ENCODE measurements at regions not wholly inside any gene's neighbourhood (a gene's known extent, or its start where the extent isn't known, plus 50 kb on each side); places are given as distances from the start of the nearest gene placed in this dataset.

DNA sequence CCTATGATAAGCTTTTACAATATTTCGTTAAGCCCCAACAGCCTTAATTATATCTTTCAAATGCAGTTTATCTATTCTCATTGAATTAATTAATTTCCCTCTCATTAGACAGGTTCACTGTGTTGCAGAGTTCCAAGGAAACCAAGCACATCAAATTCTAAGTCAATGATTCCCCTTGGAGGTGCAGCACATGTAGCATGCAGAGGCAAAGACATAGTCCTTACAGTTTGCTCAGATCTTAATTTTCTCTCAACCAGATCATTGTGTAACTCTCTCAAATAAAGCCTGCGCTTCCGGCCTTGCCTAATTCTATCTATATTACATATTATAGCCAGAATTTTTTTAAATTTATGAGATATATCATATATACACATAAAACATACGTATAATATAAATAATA is 205.4 kb downstream of the GRIA2 start:
- no peak for DNase-seq (ENCODE audit: low read depth)
- H3K4me3 ChIP-seq (ENCODE audit: control insufficient read depth, low read depth, low read length): no peak overlapping the region
- TF ChIP-seq, protein P1, sequence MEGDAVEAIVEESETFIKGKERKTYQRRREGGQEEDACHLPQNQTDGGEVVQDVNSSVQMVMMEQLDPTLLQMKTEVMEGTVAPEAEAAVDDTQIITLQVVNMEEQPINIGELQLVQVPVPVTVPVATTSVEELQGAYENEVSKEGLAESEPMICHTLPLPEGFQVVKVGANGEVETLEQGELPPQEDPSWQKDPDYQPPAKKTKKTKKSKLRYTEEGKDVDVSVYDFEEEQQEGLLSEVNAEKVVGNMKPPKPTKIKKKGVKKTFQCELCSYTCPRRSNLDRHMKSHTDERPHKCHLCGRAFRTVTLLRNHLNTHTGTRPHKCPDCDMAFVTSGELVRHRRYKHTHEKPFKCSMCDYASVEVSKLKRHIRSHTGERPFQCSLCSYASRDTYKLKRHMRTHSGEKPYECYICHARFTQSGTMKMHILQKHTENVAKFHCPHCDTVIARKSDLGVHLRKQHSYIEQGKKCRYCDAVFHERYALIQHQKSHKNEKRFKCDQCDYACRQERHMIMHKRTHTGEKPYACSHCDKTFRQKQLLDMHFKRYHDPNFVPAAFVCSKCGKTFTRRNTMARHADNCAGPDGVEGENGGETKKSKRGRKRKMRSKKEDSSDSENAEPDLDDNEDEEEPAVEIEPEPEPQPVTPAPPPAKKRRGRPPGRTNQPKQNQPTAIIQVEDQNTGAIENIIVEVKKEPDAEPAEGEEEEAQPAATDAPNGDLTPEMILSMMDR (conservative IDR thresholded peaks at IDR 0.05; ENCODE audit: control insufficient read depth, insufficient read depth, low read depth, low read length): no peak

DNA sequence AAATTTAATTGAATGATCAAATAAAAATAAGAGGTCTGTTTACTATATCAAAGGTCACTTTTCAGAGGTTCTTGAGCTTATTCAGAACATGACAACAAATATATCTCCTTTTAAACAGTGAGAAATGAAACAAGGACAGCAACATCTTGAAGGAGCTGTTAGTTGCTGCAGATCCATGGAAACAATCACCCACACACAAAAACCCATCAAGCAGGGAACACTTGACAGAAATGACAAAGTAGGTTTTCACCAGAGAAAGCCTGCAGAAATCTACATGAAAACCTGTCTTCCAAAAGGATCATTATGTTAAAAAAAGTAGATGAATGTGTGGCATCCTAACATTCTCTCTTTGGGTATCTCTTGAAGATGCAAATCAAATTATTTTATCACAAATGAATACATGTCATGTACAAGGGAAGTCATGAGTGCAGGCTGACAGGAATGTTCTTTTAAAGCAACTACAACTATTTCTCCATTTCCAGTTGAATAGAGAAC is 203.0 kb downstream of the GRIA2 start:
- no peak for DNase-seq (ENCODE audit: low read depth)
- TF ChIP-seq, protein P1 (conservative IDR thresholded peaks at IDR 0.05; ENCODE audit: control insufficient read depth, insufficient read depth, low read depth, low read length): no peak
- H3K4me3 ChIP-seq (ENCODE audit: control insufficient read depth, low read depth, low read length): no peak overlapping the region

DNA sequence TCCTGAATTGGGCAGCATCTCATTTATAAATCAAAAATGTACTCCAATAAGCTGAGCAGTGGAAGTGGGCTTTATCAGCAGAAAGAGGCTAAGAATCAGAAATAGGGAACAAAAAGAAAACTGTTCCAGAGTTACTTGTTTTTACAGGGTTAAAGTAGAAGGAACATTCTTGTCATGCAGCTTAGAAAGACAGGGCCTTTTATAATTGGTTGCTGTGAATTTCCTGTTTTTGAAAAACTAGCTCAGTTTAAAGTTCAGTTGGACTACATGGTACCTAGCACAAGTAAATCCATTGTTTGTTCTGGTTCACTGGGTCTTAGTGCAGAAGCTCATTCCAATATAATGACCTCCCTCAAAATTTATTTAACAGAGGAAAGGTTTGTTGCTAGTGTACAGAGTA is 200.8 kb downstream of the GRIA2 start:
- TF ChIP-seq, protein P1 (conservative IDR thresholded peaks at IDR 0.05; ENCODE audit: control insufficient read depth, insufficient read depth, low read depth, low read length): no peak
- no peak overlapping the region for H3K4me3 ChIP-seq (ENCODE audit: control insufficient read depth, low read depth, low read length)
- DNase-seq (ENCODE audit: low read depth): no peak
